WI38 (cell line): ENCODE measurements at regions not wholly inside any gene's neighbourhood (a gene's known extent, or its start where the extent isn't known, plus 50 kb on each side); places are given as distances from the start of the nearest gene placed in this dataset.

Source experiments
- H3K4me3 ChIP-seq: 2 replicates; pipeline ENCODE4 v1.5.1; 2011; ENCODE audit warnings: low read depth, mild to moderate bottlenecking, control low read depth, low read length
- CTCF ChIP-seq: IDR thresholded peaks from 2 replicates; pipeline ENCODE4 v1.5.1; 2012; ENCODE audit warnings: low read depth, mild to moderate bottlenecking, control low read depth, low read length

GRCh38 chr4:187789078-187789477, 206.5 kb upstream of the ZFP42 start:
- TF ChIP-seq CTCF = no peak
- no peak overlapping the region for H3K4me3 ChIP-seq

- TF ChIP-seq CTCF = no peak
These were observed 199.8 kb upstream of the ZFP42 start for GRCh38 chr4:187795737-187796136.

GRCh38 chr4:187798385-187798784, 197.2 kb upstream of the ZFP42 start:
- no peak overlapping the region for H3K4me3 ChIP-seq
- no peak for TF ChIP-seq CTCF

More at GRCh38 chr4:187795737-187796136, 199.8 kb upstream of the ZFP42 start:
- H3K4me3 ChIP-seq = no peak overlapping the region

GRCh38 chr4:187799735-187800134, 195.8 kb upstream of the ZFP42 start:
- no peak overlapping the region for H3K4me3 ChIP-seq
- no peak for TF ChIP-seq CTCF

- no peak overlapping the region for H3K4me3 ChIP-seq
These were observed 184.0 kb upstream of the ZFP42 start for GRCh38 chr4:187811591-187811990.

GRCh38 chr4:187814737-187815465, 180.7 kb upstream of the ZFP42 start:
- TF ChIP-seq CTCF = no peak
- no peak overlapping the region for H3K4me3 ChIP-seq

More at GRCh38 chr4:187811591-187811990, 184.0 kb upstream of the ZFP42 start:
- no peak for TF ChIP-seq CTCF

- no peak overlapping the region for H3K4me3 ChIP-seq
- TF ChIP-seq CTCF = no peak
These were observed 168.8 kb upstream of the ZFP42 start for GRCh38 chr4:187826725-187827124.
